NCI-H1930 (cell line): ENCODE measurements at regions not wholly inside any gene's neighbourhood (a gene's known extent, or its start where the extent isn't known, plus 50 kb on each side); places are given as distances from the start of the nearest gene placed in this dataset.

Experiments used
- DNase-seq, 2 experiments: peaks; one replicate each; lab custom pipeline; 2025; lab: John Stamatoyannopoulos, UW

DNA sequence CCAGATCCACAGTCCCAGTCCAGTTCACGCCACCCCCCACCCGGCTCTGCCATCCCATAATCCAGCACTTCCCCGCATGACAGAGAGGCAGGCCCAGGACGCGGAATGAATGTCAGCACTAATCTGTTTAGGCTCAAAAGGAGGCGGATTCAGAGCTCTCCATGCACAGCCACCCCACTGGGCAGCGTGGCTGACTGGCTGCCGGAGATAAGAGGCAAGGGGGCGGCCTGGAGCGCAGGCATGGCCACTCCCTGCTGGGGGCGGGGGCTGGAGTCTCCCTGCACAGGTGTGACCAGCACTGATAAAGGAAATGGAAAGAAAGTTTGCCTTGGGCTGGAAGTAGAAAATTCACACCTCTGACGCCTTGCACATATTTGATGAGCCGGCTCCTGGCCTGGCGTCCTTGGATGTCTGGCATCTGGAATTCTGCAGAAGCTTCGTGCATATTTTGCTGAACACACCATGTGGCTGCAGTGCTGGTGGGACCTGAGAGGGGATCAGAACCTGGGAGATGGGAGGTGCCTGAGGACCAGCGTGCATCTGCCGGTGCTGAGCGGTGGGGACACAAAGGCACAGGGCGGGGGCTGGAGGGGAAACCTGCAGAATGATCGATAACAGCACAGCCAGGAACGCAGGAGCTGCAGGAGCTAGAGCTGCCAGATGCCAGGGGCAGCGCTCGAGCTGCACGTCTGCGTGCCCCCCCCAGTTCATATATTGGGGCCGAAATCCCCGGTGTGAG, 344.4 kb downstream of the CTTN start:
- DNase-seq: no peak

- DNase-seq: no peak
Observed at GRCh38 chr11:70743329-70743728, 345.0 kb downstream of the CTTN start.

GRCh38 chr11:70743941-70744351, 345.6 kb downstream of the CTTN start:
- no peak for DNase-seq

DNA sequence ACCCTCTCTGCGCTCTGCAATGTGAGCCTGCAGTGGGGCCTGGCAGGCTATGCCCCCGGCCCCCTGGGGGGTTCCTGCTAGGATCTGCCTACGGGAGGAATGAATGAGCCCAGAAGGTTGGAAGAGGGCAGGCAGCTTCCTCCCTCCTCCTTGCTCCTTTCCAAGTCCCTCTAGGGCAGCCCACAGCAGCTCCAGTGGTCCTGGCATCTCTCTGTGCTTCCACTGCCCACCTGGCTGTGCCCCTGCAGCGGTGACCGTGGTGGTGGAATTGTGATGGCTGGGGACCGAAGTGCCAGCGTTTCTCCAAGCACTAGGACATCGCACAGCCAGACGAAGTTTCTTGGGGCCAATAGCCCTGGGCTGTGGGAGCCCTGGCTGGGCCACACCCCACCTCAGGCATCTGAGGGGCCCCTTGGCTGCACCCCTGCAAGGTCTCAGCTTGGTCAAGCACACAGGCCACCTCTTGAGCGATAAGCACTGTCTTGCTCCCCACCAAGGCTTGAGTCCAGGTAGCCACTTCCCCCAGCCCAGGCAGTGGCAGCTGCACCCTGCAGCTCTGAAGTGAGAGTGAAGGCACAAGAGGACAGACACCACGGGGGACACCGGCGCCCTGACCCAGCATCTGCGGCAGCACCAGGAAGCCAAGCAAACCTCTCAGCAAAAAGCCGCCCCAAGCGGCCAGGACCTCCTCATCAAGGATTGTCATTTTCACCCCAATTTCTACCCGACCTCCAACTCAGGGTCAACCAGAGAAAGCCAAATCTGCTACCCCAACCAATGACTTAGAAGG, 346.3 kb downstream of the CTTN start:
- DNase-seq: no peak

GRCh38 chr11:70745451-70745850, 347.1 kb downstream of the CTTN start:
- no peak for DNase-seq

DNA sequence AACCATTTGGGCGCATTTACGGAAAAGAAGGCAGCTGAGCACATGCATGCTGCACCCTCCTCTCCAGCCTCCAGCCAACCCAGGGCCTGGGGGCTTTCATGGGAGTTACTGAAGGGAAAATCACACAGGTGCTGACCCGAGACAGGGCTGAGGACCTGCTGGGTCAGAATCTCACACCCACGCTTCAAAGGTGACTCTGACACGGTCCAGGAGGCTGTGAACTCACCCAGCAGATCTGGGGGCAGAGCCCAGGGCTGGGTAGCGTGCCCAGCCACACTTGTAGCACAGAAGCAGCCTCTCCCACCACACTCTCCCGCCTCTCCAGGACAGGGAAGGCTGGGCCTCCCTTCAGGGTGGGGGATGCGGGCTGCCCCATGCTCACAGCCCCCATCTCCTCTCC, 347.6 kb downstream of the CTTN start:
- DNase-seq: no peak

GRCh38 chr11:70746351-70746750, 348.0 kb downstream of the CTTN start:
- DNase-seq: no peak

DNA sequence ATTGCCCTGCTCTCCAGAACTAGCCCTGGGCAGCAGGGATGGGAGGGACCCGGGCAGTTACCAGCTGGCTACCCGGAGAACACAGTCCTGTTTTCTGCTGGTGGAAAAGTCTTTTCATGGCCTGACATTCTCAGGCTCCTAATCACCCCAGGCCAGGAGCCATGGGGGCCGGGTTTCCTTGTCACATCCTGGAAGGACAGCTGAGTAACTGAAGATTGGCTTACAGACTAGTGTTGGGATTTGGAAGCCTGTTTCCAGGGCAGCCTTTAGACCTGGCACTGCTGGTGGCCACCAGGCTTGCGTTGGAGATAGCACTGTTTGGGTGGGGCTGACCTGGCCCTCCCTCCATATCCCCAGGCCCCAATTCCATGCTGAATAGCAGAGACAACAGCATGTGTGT, 349.0 kb downstream of the CTTN start:
- DNase-seq: no peak

DNA sequence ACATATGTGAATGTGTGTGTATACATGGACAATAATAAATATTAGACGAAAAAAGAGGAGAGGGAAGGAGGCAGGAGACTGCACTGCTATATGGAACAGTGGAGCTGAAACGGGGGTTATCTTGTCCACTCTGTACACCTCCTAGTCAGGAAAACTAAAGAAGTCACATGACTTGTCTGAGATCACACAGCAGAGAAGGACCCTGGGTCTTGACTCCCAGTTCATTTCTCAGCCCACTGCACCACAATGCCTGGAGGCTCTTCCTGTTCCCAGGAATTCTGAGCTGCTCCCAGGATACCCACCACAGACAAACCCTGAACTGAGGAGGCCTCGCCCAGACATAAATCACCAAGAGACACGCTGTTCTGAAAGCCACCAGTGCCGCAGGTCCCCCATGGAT, 349.6 kb downstream of the CTTN start:
- no peak for DNase-seq

DNA sequence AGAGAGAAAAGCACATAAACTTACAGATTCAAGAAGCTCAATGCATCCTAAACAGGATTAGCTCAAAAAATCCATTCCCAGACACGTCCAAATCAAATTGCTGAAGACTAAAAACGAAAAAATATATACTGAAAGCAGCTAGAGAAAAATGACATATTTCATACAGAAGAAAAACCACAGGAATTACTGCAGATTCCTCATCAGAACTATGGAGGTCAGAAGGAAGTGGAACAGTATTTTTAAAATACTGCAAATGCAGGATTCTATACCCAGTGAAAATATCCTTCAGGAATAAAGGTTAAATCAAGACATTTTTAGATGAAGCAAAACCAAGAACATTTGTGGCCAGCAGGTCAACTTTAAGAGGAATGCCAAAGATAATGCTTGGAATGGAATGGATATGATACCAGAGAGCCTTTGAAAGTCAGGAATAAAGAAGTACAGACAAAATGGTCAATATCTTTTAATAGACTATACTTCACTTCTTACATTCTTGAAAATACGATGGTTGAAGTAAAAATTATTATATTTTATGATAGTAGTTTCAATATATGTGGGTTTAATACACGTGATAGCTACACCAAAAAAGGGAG, 352.9 kb downstream of the CTTN start:
- no peak for DNase-seq

GRCh38 chr11:70755410-70756158, 357.3 kb downstream of the CTTN start:
- peak; percentile 33 to 42 for DNase-seq

DNA sequence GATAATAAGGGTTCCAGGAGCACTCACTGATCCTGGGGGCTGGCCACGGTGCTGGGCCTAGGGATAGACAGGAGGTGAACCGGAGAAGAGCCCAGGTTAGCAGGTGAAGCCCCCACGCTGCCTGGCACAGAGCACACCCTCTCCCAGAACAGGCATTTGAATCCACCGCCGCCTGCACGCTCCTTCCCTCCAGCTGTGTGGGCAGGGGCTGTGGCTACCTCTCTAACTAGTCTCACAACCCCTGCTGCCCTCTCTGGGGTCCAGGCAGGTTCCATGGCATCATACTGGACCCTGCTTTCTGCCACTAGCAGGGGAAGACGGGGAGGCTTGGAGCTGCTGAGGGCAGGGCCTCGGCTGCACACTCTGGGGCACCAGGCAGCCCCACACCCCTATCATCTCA, 358.0 kb downstream of the CTTN start:
- no peak for DNase-seq

- no peak for DNase-seq
Observed at GRCh38 chr11:70756756-70757155, 358.4 kb downstream of the CTTN start.

DNA sequence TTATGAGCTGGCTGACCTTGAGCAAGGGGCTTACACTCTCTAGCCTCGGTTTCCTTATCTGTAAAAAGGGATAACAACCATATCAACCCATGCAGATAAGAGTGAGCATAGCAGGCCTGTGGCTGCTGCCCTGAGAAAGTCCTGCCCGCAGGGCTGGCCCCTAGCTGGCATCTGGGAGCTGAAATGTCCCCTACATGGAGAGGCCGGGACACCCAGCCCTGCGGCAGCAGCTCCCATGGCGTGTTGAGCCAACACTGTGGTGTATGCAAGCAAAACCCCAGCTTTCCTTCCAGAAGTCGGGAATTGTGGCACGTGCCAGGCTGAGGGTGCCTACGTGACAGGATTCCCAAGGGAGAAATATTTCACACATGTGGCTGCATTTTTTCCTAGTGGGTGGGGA, 358.9 kb downstream of the CTTN start:
- DNase-seq: no peak

GRCh38 chr11:70758206-70758605, 359.9 kb downstream of the CTTN start:
- DNase-seq: no peak

DNA sequence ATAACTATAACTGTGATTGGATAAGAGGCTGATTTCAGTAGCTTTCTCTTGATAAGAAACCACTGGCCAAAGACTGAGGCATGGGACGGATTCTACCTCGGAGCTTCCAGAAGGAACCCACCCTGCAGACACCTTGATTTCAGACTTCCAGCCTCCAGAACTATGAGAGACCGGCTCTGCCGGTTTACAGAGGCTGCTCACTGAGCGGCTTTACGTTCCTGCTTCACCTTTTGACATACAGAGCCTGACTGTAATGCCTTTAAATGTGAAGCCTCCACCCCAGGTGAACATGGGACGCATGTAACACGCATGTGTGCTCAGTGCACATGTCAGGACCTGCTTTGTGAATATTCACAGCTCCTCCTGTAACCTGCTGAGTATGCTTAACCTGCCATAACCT, 361.5 kb downstream of the CTTN start:
- no peak for DNase-seq

GRCh38 chr11:70760416-70761020, 362.2 kb downstream of the CTTN start:
- DNase-seq: no peak

GRCh38 chr11:70761094-70761907, 363.0 kb downstream of the CTTN start:
- no peak for DNase-seq

DNA sequence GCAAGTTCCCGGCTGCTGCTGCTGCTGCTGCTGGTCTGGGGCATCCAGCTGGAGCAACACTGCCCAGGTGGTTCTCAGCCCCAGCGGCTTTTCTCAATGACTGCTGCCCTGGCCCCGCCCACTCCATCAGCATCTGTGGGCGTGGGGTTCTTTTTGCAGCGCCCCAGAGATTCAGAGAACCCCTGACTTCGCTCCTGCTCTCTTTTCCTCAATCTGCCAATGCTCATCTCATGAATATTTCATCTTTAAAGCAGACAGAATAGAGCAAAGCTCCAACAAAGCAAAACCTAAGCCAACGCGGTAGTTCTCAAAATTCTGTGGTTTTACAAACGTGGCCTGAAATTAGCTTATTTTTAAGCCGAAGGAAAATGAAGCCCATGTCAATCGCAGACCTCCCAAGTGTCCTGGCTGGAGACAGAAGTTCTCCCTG, 363.6 kb downstream of the CTTN start:
- DNase-seq: no peak

DNA sequence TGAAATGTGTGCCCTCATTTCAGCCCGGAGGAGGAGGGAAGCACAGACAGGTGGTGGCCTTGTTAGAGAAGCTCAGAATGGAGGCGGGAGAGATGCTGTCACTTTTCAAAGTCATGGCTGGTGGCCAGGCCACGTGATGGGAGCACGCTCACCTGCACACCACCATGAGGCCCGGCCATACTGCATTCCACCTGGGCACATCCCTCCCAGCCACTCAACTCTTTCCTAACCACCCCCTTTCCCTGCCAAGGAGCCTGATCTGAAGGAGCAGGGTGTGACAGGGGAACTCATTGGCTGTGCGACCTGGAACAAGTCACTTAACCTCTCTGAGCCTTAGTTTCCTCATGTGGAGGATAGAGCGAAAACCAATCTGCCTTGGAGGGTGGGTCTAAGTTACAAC, 364.5 kb downstream of the CTTN start:
- DNase-seq: no peak

- DNase-seq: no peak
Observed at GRCh38 chr11:70763606-70764005, 365.3 kb downstream of the CTTN start.
